Panc1 (cell line): ENCODE measurements at regions not wholly inside any gene's neighbourhood (a gene's known extent, or its start where the extent isn't known, plus 50 kb on each side); places are given as distances from the start of the nearest gene placed in this dataset.
"Not testable (repeated sequence)": the region's sequence is repeated elsewhere in the genome, so short reads cannot be mapped to it uniquely, and the experiment has no call there.

Experiments used
- CTCF ChIP-seq: fragments of 450-650 bp; IDR thresholded peaks from 2 replicates; pipeline ENCODE4 v1.5.1; 2017; ENCODE audit warnings: mild to moderate bottlenecking
- POLR2AphosphoS5 ChIP-seq: IDR thresholded peaks from 2 replicates; pipeline ENCODE4 v1.6.1; 2012; ENCODE audit warnings: mild to moderate bottlenecking, low read depth, low read length, moderate library complexity
- SIN3A ChIP-seq: IDR thresholded peaks from 2 replicates; pipeline ENCODE4 v1.6.1; 2012; ENCODE audit warnings: low read depth, mild to moderate bottlenecking, low read length, moderate library complexity, borderline replicate concordance; ENCODE audit not compliant: insufficient read depth

GRCh38 chr4:4047202-4047601, 179.5 kb downstream of the OTOP1 start:
- TF ChIP-seq CTCF, POLR2AphosphoS5, SIN3A: not testable (repeated sequence)
